ENCODE measurements at regions not wholly inside any gene's neighbourhood (a gene's known extent, or its start where the extent isn't known, plus 50 kb on each side); places are given as distances from the start of the nearest gene placed in this dataset.

DNA sequence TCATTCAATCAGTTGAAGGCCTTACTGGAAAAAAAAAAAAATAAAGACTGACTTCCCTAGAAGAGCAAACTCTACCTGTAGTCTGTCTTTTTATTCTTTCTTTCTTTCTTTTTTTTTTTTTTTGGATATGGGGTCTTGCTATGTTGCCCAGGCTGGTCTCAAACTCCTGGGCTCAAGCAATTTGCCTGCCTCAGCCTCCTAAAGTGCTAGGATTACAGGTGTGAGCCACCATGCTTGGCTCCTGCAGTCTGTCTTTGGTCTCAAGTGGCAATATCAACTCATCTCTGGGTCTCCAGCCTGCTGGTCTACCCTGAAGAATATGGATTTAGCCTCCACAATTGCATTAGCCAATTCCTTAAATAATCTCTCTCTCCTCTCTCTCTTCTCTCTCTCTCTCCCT is 167.7 kb upstream of the P2RY1 start:
- TF ChIP-seq, protein P1, sequence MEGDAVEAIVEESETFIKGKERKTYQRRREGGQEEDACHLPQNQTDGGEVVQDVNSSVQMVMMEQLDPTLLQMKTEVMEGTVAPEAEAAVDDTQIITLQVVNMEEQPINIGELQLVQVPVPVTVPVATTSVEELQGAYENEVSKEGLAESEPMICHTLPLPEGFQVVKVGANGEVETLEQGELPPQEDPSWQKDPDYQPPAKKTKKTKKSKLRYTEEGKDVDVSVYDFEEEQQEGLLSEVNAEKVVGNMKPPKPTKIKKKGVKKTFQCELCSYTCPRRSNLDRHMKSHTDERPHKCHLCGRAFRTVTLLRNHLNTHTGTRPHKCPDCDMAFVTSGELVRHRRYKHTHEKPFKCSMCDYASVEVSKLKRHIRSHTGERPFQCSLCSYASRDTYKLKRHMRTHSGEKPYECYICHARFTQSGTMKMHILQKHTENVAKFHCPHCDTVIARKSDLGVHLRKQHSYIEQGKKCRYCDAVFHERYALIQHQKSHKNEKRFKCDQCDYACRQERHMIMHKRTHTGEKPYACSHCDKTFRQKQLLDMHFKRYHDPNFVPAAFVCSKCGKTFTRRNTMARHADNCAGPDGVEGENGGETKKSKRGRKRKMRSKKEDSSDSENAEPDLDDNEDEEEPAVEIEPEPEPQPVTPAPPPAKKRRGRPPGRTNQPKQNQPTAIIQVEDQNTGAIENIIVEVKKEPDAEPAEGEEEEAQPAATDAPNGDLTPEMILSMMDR (IDR thresholded peaks at IDR 0.05; ENCODE audit: extremely low read depth in 1 of 2, insufficient read depth in 1 of 2, low read depth in 1 of 2, low read length in 2 of 2), result no peak
- no peak for TF ChIP-seq EZH2 (IDR thresholded peaks at IDR 0.05; ENCODE audit: borderline replicate concordance, low read depth, low read length, severe bottlenecking)
- TF ChIP-seq, protein P2, sequence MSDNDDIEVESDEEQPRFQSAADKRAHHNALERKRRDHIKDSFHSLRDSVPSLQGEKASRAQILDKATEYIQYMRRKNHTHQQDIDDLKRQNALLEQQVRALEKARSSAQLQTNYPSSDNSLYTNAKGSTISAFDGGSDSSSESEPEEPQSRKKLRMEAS (IDR thresholded peaks at IDR 0.05; ENCODE audit: insufficient read depth, insufficient read length), result no peak
- no peak for TF ChIP-seq MYC (IDR thresholded peaks at IDR 0.05; ENCODE audit: low read depth, low read length)
- no peak for TF ChIP-seq GATA2 (IDR thresholded peaks at IDR 0.05; ENCODE audit: insufficient read depth, insufficient read length, low read depth, low read length)
- TF ChIP-seq JUN (IDR thresholded peaks at IDR 0.05; ENCODE audit: borderline replicate concordance, insufficient read depth, insufficient read length, low read depth), result no peak
- no peak for TF ChIP-seq POLR2AphosphoS5 (IDR thresholded peaks at IDR 0.05; ENCODE audit: insufficient read depth, low read depth, low read length)
- TF ChIP-seq POLR2A (IDR thresholded peaks at IDR 0.05; ENCODE audit: low read depth, low read length), result no peak
- no peak for TF ChIP-seq FOS (IDR thresholded peaks at IDR 0.05; ENCODE audit: borderline replicate concordance, insufficient read depth, low read length)
- Histone ChIP-seq H3K79me2 (ENCODE audit: control insufficient read depth, insufficient read depth, low read length) (no peaks in the 10 kb centered on the region), H3K9ac (replicated peaks; ENCODE audit: extremely low read depth, insufficient read depth, low read length) (no peak overlapping the region), H3K4me1 (ENCODE audit: control insufficient read depth, extremely low read depth, insufficient read depth, low read length) (peaks cover 4% of the 10 kb centered on the region), H3K4me2 (ENCODE audit: insufficient read depth, low read length) (no peak overlapping the region), H3K27me3 (ENCODE audit: control insufficient read depth in 2 of 2, insufficient read depth in 2 of 2, low read length in 2 of 2) (peaks cover 0 to 1% of the 10 kb centered on the region in 2 experiments), H3K9me1 (replicated peaks; ENCODE audit: control insufficient read depth, extremely low read depth, insufficient read depth, low read length) (no peaks in the 10 kb centered on the region), H3K9me3 (replicated peaks; ENCODE audit: control insufficient read depth, insufficient read depth, low read length) (no peaks in the 10 kb centered on the region), H3K27ac (ENCODE audit: insufficient read depth, low read depth, low read length) (no peak overlapping the region), H3K4me3 (replicated peaks in 1 of 3; ENCODE audit: insufficient read depth in 1 of 3, low read depth in 1 of 3, low read length in 3 of 3) (no peak overlapping the region), H4K20me1 (replicated peaks; ENCODE audit: control insufficient read depth, extremely low read depth, insufficient read depth, low read length) (no peaks in the 10 kb centered on the region), H3K36me3 (ENCODE audit: control insufficient read depth in 2 of 2, extremely low read depth in 1 of 2, insufficient read depth in 2 of 2, low read length in 2 of 2) (no peaks in the 10 kb centered on the region), H2AFZ (ENCODE audit: low read depth, low read length) (no peak overlapping the region)
- dilution Hi-C loops (cut with MboI; ENCODE audit: extremely low pct_ligation_motif_present, low sequenced_read_pairs) (no loop called here), intact Hi-C loops (cut with micrococcal nuclease) (no loop called here)
- CTCF ChIA-PET, result no interaction called here
- no TSS peak for BruUV-seq (replicated peaks)
- FAIRE-seq (no peak), DNase-seq (ENCODE audit: low read depth, low spot score) (no peak)
- POLR2A ChIA-PET, result no interaction called here

All from endothelial cell of umbilical vein (primary cell).